ENCODE measurements at regions not wholly inside any gene's neighbourhood (a gene's known extent, or its start where the extent isn't known, plus 50 kb on each side); places are given as distances from the start of the nearest gene placed in this dataset.

- Histone ChIP-seq H3K9me3 (peaks cover 0 to 3% (median 0%) of the 10 kb centered on the region in 4 donors), H3K27ac (no peak overlapping the region), H3K4me1 (no peaks in the 10 kb centered on the region), H3K4me3 (no peak overlapping the region), H3K27me3 (no peaks in the 10 kb centered on the region), H3K36me3 (no peaks in the 10 kb centered on the region)
- DNase-seq = no peak
- TF ChIP-seq POLR2A (IDR thresholded peaks at IDR 0.05) (no peak), CTCF (IDR thresholded peaks at IDR 0.05) (no peak)
These were observed 559.0 kb upstream of the PSMD7 start for GRCh38 chr16:73737637-73738036.

GRCh38 chr16:73735954-73736353, 560.7 kb upstream of the PSMD7 start:
- no peaks in the 10 kb centered on the region for H3K27me3 ChIP-seq

DNA sequence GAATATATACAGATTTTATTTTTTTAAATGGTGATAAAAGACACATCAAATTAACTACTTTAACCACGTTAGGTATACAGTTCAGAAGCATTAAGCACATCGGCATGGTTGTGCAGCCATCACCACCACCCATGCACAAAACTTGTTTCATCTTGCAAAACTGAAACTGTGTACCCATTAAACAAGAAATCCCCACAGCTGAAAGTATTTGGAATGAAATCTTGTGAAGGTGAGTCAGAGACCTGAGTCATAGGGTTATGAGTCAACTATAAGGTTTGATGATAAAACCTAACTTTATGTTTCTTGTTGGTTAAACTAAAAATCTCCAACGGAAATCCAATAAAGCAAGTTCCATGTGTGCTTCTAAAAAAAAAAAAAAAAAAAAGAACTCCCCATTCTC, 561.6 kb upstream of the PSMD7 start:
- TF ChIP-seq CTCF (IDR thresholded peaks at IDR 0.05) (no peak), POLR2A (IDR thresholded peaks at IDR 0.05) (no peak)
- Histone ChIP-seq H3K9me3 (peaks cover 0 to 3% (median 0%) of the 10 kb centered on the region in 4 donors), H3K27ac (no peak overlapping the region), H3K4me3 (no peak overlapping the region), H3K27me3 (no peaks in the 10 kb centered on the region), H3K4me1 (no peaks in the 10 kb centered on the region), H3K36me3 (no peaks in the 10 kb centered on the region)
- DNase-seq = no peak

More at GRCh38 chr16:73735954-73736353, 560.7 kb upstream of the PSMD7 start:
- Histone ChIP-seq H3K36me3 (no peaks in the 10 kb centered on the region), H3K4me3 (no peak overlapping the region), H3K27ac (no peak overlapping the region), H3K9me3 (peaks cover 0 to 3% (median 0%) of the 10 kb centered on the region in 4 donors), H3K4me1 (no peaks in the 10 kb centered on the region)
- no peak for DNase-seq
- no peak for TF ChIP-seq POLR2A (IDR thresholded peaks at IDR 0.05)
- no peak for TF ChIP-seq CTCF (IDR thresholded peaks at IDR 0.05)

- H3K9me3 ChIP-seq = peaks cover 0 to 3% (median 0%) of the 10 kb centered on the region in 4 donors
- no peak overlapping the region for H3K27ac ChIP-seq
- no peaks in the 10 kb centered on the region for H3K4me1 ChIP-seq
- H3K4me3 ChIP-seq = no peak overlapping the region
- no peaks in the 10 kb centered on the region for H3K27me3 ChIP-seq
- H3K36me3 ChIP-seq = no peaks in the 10 kb centered on the region
- TF ChIP-seq POLR2A (IDR thresholded peaks at IDR 0.05) (no peak), CTCF (IDR thresholded peaks at IDR 0.05) (no peak)
- DNase-seq = no peak
These were observed 563.9 kb upstream of the PSMD7 start for GRCh38 chr16:73732681-73733080.

DNA sequence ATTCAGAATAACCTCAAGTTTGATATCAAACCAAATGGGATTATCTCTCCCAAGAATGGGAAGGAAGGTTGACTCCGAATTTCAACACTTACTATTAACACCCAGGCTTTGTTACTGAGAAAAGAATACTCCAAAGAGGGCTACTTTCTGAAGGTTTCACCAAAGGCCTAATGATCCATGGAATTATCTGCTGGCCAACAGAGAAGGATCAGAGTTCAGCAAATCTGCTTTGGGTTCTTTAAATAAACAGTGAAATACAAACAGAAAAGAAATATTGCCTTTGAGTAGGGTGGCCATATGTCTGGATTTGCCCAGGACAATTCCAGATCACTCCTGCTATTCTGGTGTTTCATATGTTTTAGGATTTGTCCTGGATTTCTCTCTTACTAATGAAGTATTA, 564.5 kb upstream of the PSMD7 start:
- TF ChIP-seq CTCF (IDR thresholded peaks at IDR 0.05) = no peak
- TF ChIP-seq POLR2A (IDR thresholded peaks at IDR 0.05) = no peak
- H3K4me1 ChIP-seq = no peaks in the 10 kb centered on the region
- no peaks in the 10 kb centered on the region for H3K27me3 ChIP-seq
- no peak overlapping the region for H3K4me3 ChIP-seq
- H3K9me3 ChIP-seq = peaks cover 0 to 3% (median 0%) of the 10 kb centered on the region in 4 donors
- H3K27ac ChIP-seq = no peak overlapping the region
- no peak for DNase-seq
- no peaks in the 10 kb centered on the region for H3K36me3 ChIP-seq

DNA sequence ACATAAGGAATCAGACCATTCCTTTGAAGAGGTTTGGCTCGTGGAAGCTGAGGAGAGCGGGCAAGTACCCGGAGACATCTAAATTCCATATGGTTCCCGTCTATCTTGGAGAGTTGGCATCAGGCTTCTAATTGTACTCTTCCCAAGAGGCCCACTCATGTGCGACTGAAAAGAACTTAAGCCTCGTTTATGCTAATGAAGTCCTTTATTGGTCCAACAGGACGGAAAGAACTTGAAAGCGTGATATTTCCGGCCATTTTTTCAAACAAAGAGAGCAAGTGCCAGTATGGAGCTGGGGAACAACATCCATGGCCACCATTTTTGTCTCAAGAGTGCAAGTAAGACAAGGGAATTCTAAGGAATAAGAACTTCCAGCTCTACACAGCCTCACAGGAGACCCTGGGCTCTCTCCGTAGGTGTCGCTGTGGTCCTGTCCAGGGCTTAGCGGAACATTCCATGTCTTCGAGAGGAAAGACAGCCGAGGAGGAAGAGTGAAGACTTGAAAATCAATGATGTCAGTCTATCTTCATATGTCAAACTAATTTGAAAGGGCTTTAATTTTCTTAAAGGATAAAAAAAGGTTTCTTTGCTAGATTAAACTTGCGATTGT, 566.0 kb upstream of the PSMD7 start:
- Histone ChIP-seq H3K27me3 (no peaks in the 10 kb centered on the region), H3K4me3 (no peak overlapping the region), H3K4me1 (no peaks in the 10 kb centered on the region), H3K36me3 (no peaks in the 10 kb centered on the region), H3K9me3 (peaks cover 0 to 3% (median 0%) of the 10 kb centered on the region in 4 donors), H3K27ac (no peak overlapping the region)
- TF ChIP-seq CTCF (IDR thresholded peaks at IDR 0.05) = no peak
- no peak for TF ChIP-seq POLR2A (IDR thresholded peaks at IDR 0.05)
- DNase-seq = no peak
